ENCODE measurements at regions not wholly inside any gene's neighbourhood (a gene's known extent, or its start where the extent isn't known, plus 50 kb on each side); places are given as distances from the start of the nearest gene placed in this dataset.

GRCh38 chr11:109165035-109165434 lies 257.0 kb upstream of the C11orf87 start:
- DNase-seq (ENCODE audit: low spot score) = no peak

GRCh38 chr11:109166441-109166840 lies 255.5 kb upstream of the C11orf87 start:
- DNase-seq (ENCODE audit: low spot score) = no peak

DNA sequence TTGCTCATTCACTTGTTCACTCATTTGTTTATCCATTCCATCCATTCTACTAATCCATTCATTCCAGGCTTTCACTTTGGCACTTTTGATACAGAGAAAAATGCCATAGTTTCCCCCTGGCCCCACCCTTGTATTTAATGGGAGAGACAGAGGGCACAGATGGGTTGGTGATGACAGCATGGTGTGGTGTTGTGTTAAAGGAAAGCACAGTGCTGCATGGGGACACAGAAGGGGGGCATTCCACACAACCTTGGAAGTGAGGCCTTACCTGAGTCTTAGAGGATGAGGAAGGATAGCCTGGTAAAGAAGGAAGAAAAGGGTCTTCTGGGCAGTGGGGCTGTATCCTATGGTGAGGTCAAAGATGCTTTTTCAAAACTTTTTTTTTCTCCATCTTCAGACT lies 248.5 kb upstream of the C11orf87 start:
- DNase-seq (ENCODE audit: low spot score) = no peak

GRCh38 chr11:109184376-109184775 lies 237.6 kb upstream of the C11orf87 start:
- no peak for DNase-seq (ENCODE audit: low spot score)

DNA sequence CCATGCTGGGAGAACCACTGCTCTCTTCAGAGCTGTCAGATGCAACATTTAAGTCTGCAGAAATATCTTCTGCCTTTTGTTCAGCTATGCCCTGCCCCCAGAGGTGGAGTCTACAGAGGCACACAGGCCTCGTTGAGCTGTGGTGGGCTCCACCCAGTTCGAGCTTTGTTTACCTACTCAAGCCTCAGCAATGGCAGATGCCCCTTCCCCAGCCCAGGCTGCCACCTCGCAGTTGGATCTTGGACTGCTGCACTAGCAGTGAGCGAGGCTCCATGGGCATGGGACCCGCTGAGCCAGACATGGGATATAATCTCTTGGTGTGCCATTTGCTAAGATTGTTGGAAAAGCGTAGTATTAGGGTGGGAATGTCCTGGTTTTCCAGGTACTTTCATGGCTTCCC lies 229.1 kb upstream of the C11orf87 start:
- DNase-seq (ENCODE audit: low spot score) = no peak

- DNase-seq (ENCODE audit: low spot score) = no peak
Observed at GRCh38 chr11:109193880-109194279, 228.1 kb upstream of the C11orf87 start.

GRCh38 chr11:109196016-109196415 lies 226.0 kb upstream of the C11orf87 start:
- no peak for DNase-seq (ENCODE audit: low spot score)

- DNase-seq (ENCODE audit: low spot score) = no peak
Observed at GRCh38 chr11:109197656-109198055, 224.3 kb upstream of the C11orf87 start.

GRCh38 chr11:109203176-109203575 lies 218.8 kb upstream of the C11orf87 start:
- no peak for DNase-seq (ENCODE audit: low spot score)

DNA sequence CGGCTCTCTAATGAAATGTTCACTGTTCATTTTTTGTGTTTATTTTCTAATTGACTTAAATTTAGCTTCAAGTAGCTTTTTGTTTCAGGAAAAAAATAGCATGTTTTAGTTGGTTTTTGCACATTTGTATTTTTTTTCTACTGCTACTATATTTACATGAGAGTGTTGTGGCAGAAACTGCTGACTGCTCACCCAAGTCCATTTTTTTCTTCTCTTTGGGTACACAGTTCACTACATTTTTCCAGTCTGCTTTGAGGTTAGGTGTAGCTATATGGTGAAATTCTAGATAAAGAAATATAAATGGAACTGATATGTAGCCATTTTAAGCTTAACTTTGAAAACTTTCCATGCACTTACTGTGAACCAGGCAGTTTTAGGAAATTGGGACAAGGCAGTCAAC lies 216.7 kb upstream of the C11orf87 start:
- DNase-seq (ENCODE audit: low spot score) = no peak

GRCh38 chr11:109208121-109208520 lies 213.9 kb upstream of the C11orf87 start:
- DNase-seq (ENCODE audit: low spot score) = no peak

- no peak for DNase-seq (ENCODE audit: low spot score)
Observed at GRCh38 chr11:109209572-109209971, 212.4 kb upstream of the C11orf87 start.

GRCh38 chr11:109221190-109221589 lies 200.8 kb upstream of the C11orf87 start:
- DNase-seq (ENCODE audit: low spot score) = no peak

GRCh38 chr11:109222761-109223160 lies 199.2 kb upstream of the C11orf87 start:
- DNase-seq (ENCODE audit: low spot score) = no peak

DNA sequence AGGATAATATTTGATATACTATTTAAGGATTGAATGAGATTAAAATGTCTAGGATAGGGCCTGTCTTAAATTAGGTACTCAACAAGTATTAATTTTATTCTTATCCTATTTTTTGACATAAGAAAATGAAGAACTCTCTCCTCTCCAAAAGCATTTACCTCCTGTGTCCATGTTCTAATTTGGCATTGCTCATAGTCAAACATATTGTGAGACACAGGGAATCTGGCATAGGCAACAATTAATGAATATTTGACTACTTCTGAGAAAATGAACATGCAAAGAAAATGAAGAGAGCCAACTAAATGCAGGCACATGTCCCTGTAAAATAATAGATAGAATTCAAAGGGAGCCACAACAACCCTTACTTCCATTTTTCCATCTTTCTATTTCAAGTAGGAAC lies 198.5 kb upstream of the C11orf87 start:
- DNase-seq (ENCODE audit: low spot score) = no peak

GRCh38 chr11:109229682-109230081 lies 192.3 kb upstream of the C11orf87 start:
- DNase-seq (ENCODE audit: low spot score) = no peak

DNA sequence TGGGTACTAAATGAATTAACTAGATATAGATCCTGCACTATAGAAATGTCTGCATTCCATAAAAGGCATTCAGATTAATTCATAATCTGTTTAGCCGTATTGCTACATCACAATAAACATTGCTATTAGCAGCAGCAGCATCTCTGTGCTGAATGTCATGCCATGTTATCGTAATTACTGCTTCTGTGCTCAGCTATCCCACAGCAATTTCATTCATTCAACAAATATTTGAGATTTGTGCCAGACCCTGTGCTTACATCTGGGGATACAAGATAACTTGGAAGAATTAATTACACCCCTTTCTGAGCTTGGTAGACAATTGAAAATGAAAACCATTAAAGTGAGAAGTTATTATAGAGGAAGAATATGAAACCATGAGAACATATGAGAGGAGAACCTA lies 185.8 kb upstream of the C11orf87 start:
- no peak for DNase-seq (ENCODE audit: low spot score)

DNA sequence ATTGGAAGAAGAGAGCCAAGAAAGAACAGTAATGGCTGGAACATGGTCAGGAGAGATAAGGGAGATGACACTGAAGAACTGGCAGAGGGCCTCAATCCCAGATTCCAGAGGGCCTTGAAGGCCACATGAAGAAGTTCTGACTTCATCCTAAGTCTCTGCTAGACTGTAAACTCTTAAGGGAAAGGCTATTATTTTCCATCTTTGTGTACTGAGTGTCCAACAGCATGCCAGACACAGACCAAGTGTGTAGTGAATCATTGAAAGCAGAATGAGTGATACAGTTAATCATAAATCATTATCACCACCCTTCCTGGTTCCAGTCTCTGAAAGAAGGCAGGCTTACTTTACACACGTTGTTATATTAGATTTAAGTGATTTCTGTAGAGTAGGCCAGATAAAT lies 185.3 kb upstream of the C11orf87 start:
- no peak for DNase-seq (ENCODE audit: low spot score)

- no peak for DNase-seq (ENCODE audit: low spot score)
Observed at GRCh38 chr11:109237636-109238035, 184.4 kb upstream of the C11orf87 start.

DNA sequence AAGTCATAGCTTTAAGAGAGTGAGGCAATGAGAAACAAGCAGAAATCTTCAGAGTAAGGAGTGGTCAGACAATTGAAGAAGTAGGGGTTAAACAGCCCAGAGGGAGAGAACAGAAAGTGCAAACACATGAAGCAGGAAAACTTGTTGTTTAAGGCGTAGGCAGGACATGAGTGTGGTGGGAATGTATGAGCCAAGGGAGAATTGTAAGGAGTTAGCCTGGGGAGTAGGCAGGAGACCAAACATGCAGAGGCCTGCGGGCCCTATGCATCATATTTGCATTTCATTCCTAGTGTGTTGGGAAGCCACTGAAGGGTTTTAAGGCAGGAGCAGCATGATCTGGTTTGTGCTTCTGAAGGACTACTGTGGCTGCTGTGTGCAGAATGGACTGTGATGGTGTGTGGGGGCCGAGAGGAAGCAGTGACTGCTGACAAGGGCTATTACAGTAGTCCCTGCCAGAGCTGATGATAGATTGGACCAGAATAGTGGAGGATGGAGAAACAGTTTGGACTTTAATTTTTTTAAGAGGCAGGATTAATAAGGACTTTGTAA lies 179.9 kb upstream of the C11orf87 start:
- DNase-seq (ENCODE audit: low spot score) = no peak

GRCh38 chr11:109247071-109247470 lies 174.9 kb upstream of the C11orf87 start:
- DNase-seq (ENCODE audit: low spot score) = no peak

- no peak for DNase-seq (ENCODE audit: low spot score)
Observed at GRCh38 chr11:109249597-109249996, 172.4 kb upstream of the C11orf87 start.

DNA sequence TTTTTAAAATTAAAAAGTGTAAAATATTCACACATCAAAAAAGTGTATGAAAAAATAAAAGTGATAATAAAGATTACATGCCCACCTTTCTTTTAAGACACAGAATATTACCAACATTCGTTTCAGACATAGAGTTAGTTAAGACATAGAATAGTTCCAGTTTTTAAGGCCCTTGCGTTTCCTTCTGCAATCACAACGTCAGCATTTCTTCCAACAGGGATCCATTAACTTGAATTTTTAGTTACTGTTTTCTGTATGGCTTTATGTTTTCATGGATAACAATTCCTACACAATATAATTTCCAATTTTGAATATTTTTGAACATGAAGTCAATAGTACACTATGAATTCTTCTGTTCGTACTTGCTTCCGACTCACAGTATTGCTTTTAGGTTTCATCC lies 170.8 kb upstream of the C11orf87 start:
- no peak for DNase-seq (ENCODE audit: low spot score)

DNA sequence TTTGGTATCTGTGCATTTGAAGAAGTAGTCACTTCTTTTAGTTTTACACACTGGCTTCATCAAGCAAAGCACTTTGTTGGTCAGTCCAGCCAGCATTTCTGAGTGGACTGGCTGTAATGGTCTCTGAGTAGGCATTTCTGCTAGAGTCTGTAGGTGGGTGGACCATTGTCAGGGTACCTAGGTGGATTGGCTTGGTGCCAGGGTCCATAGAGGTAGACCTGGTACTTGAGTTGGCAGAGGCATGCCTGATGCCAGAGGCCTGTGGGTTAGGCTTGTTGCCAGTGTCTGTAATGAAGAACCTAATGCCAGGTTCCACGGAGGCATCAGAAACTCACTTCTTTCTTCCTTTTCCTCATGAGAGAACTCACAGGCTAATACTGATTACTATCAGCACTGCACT lies 157.9 kb upstream of the C11orf87 start:
- DNase-seq (ENCODE audit: low spot score) = no peak
